CD14-positive monocyte (primary cell): ENCODE measurements at regions not wholly inside any gene's neighbourhood (a gene's known extent, or its start where the extent isn't known, plus 50 kb on each side); places are given as distances from the start of the nearest gene placed in this dataset.

Experiments
- DNase-seq, 3 donors: peaks; one replicate each; pipeline ENCODE4 v3.0.0-alpha.2; 2011 to 2022
- H2AFZ ChIP-seq: 2 replicates; pipeline ENCODE4 v1.6.0; 2012; ENCODE audit warnings: mild to moderate bottlenecking, low read depth, low read length, inconsistent platforms; ENCODE audit not compliant: insufficient read depth, poor library complexity, severe bottlenecking
- H3K27ac ChIP-seq, 2 donors: 1 replicate in 1 of 2; 2 replicates in 1 of 2; pipeline ENCODE4 v1.5.1; 2012 to 2013; ENCODE audit warnings: low read length in 2 of 2, control low read depth in 1 of 2, inconsistent platforms in 1 of 2, low read depth in 1 of 2, mild to moderate bottlenecking in 1 of 2
- H3K27me3 ChIP-seq, 2 donors: one replicate each; pipeline versions ENCODE4 v1.6.0 to v1.6.1; 2011 to 2013; ENCODE audit warnings: low read length in 2 of 2; ENCODE audit not compliant: control insufficient read depth in 2 of 2, insufficient read depth in 2 of 2
- H3K36me3 ChIP-seq, 2 donors: replicated peaks in 1 of 2; 1 replicate in 1 of 2; 2 replicates in 1 of 2; pipeline versions ENCODE4 v1.5.1 to v1.6.1; 2012 to 2013; ENCODE audit warnings: low read length in 2 of 2, control low read depth in 1 of 2, inconsistent platforms in 1 of 2, mild to moderate bottlenecking in 1 of 2; ENCODE audit not compliant: insufficient read depth in 2 of 2, control insufficient read depth in 1 of 2
- H3K4me1 ChIP-seq, 2 donors: 1 replicate in 1 of 2; 2 replicates in 1 of 2; pipeline versions ENCODE4 v1.5.1 to v1.6.1; 2012 to 2013; ENCODE audit warnings: low read length in 2 of 2, control low read depth in 1 of 2, inconsistent platforms in 1 of 2, mild to moderate bottlenecking in 1 of 2, moderate library complexity in 1 of 2; ENCODE audit not compliant: insufficient read depth in 2 of 2, control insufficient read depth in 1 of 2
- H3K4me2 ChIP-seq: replicated peaks from 2 replicates; pipeline ENCODE3; 2012; ENCODE audit warnings: low read length, moderate library complexity, mild to moderate bottlenecking; ENCODE audit not compliant: poor library complexity, severe bottlenecking; ENCODE audit errors: extremely low read depth
- H3K4me3 ChIP-seq, 3 experiments: fragments of 200-600 bp in 1 of 3; sonication (generic) in 1 of 3; replicated peaks in 1 of 3; 1 replicate in 2 of 3; 2 replicates in 1 of 3; pipeline ENCODE4 v1.5.1; 2011 to 2013; ENCODE audit warnings: low read length in 3 of 3, mild to moderate bottlenecking in 3 of 3, control low read depth in 2 of 3, low read depth in 2 of 3, inconsistent platforms in 1 of 3, moderate library complexity in 1 of 3
- H3K79me2 ChIP-seq: 2 replicates; pipeline ENCODE4 v1.6.0; 2012; ENCODE audit warnings: mild to moderate bottlenecking, control low read depth, inconsistent platforms, low read length, moderate library complexity; ENCODE audit not compliant: insufficient read depth
- H3K9ac ChIP-seq: 2 replicates; pipeline ENCODE4 v1.6.0; 2017; ENCODE audit warnings: low read length, mild to moderate bottlenecking; ENCODE audit not compliant: insufficient read depth, poor library complexity, severe bottlenecking
- H3K9me3 ChIP-seq, 2 donors: replicated peaks in 1 of 2; 1 replicate in 1 of 2; 2 replicates in 1 of 2; pipeline versions ENCODE4 v1.5.1 to v1.6.1; 2012 to 2013; ENCODE audit warnings: low read length in 2 of 2, control low read depth in 1 of 2; ENCODE audit not compliant: control insufficient read depth in 1 of 2, insufficient read depth in 1 of 2
- H4K20me1 ChIP-seq: 2 replicates; pipeline ENCODE4 v1.6.0; 2012; ENCODE audit warnings: mild to moderate bottlenecking, low read length, control low read depth, moderate library complexity; ENCODE audit not compliant: insufficient read depth
- H3K27ac Mint-ChIP-seq, 7 donors: one replicate each; pipeline ENCODE4 v1.8.0; 2020; ENCODE audit warnings: mild to moderate bottlenecking in 7 of 7, mixed read lengths in 7 of 7, moderate library complexity in 6 of 7, inconsistent platforms in 2 of 7
- H3K27me3 Mint-ChIP-seq, 3 donors: one replicate each; pipeline ENCODE4 v1.8.0; 2021 to 2022; ENCODE audit warnings: low read depth in 3 of 3, mild to moderate bottlenecking in 3 of 3, mixed read lengths in 3 of 3, moderate library complexity in 3 of 3, inconsistent platforms in 1 of 3
- H3K36me3 Mint-ChIP-seq, 2 donors: one replicate each; pipeline ENCODE4 v1.8.0; 2020; ENCODE audit warnings: mixed read lengths in 2 of 2, inconsistent platforms in 1 of 2, mild to moderate bottlenecking in 1 of 2
- H3K4me1 Mint-ChIP-seq: one replicate; pipeline ENCODE4 v1.8.0; 2020; ENCODE audit warnings: mild to moderate bottlenecking, mixed read lengths
- H3K4me3 Mint-ChIP-seq, 2 donors: one replicate each; pipeline ENCODE4 v1.8.0; 2020; ENCODE audit warnings: mild to moderate bottlenecking in 2 of 2, mixed read lengths in 2 of 2, moderate library complexity in 1 of 2
- H3K9me3 Mint-ChIP-seq, 7 donors: one replicate each; pipeline ENCODE4 v1.8.0; 2020 to 2022; ENCODE audit warnings: mixed read lengths in 7 of 7, mild to moderate bottlenecking in 6 of 7, moderate library complexity in 6 of 7, inconsistent platforms in 2 of 7
- WGBS: methylation state at CpG from one replicate; pipeline ENCODE4 v1.1.5; 2013; ENCODE audit warnings: missing lambda C conversion rate; ENCODE audit not compliant: insufficient coverage; 5-methylcytosine and 5-hydroxymethylcytosine counted together
- intact Hi-C, 2 donors: fragments of 100-400 bp; cut with micrococcal nuclease; formaldehyde crosslinking; loops; one replicate each; pipeline versions ENCODE4 v1.15.0 to v1.15.1; 2023
- TF ChIP-seq, protein P1 (sequence below): fragments of 200-600 bp; IDR thresholded peaks from one replicate; pipeline ENCODE4 v1.8.0; 2022; ENCODE audit warnings: antibody characterized with exemption, mild to moderate bottlenecking

DNA sequence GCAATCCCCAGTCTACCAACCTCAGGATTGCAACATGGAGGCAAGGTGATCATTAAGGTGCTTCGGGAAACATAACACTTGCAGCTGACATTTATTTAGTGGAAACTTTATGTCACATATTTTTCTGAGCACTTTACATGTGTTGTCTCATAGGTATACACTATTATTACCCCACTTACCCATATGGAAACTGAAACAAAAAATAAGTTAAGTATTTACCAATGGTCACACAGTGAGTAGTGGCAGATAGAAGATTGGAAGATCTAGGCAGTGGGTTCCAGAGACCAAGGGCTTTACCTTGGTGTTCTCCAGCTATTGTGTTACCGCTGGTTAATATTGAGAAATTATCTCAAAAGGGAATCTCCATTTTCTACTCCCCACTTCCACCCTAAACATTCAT lies 1279.1 kb upstream of the SORCS1 start:
- Histone ChIP-seq H3K27me3 (no peaks in the 10 kb centered on the region), H3K9me3 (no peaks in the 10 kb centered on the region), H3K9ac (no peak overlapping the region), H3K79me2 (no peaks in the 10 kb centered on the region), H3K4me1 (no peaks in the 10 kb centered on the region), H3K4me3 (no peak overlapping the region), H4K20me1 (no peaks in the 10 kb centered on the region), H3K4me2 (no peak overlapping the region), H3K27ac (no peak overlapping the region), H3K36me3 (no peaks in the 10 kb centered on the region), H2AFZ (no peak overlapping the region)
- Mint-ChIP-seq H3K4me3 (no peak overlapping the region), H3K36me3 (no peaks in the 10 kb centered on the region), H3K9me3 (peaks cover 0 to 2% (median 1%) of the 10 kb centered on the region in 7 donors), H3K4me1 (no peaks in the 10 kb centered on the region), H3K27ac (no peak overlapping the region), H3K27me3 (peaks cover 0 to 2% (median 1%) of the 10 kb centered on the region in 3 donors)
- WGBS = no CpG with 5 or more reads among the region's 2 CpGs
- DNase-seq = no peak
- TF ChIP-seq, protein P1, sequence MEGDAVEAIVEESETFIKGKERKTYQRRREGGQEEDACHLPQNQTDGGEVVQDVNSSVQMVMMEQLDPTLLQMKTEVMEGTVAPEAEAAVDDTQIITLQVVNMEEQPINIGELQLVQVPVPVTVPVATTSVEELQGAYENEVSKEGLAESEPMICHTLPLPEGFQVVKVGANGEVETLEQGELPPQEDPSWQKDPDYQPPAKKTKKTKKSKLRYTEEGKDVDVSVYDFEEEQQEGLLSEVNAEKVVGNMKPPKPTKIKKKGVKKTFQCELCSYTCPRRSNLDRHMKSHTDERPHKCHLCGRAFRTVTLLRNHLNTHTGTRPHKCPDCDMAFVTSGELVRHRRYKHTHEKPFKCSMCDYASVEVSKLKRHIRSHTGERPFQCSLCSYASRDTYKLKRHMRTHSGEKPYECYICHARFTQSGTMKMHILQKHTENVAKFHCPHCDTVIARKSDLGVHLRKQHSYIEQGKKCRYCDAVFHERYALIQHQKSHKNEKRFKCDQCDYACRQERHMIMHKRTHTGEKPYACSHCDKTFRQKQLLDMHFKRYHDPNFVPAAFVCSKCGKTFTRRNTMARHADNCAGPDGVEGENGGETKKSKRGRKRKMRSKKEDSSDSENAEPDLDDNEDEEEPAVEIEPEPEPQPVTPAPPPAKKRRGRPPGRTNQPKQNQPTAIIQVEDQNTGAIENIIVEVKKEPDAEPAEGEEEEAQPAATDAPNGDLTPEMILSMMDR = no peak
- intact Hi-C loops = no loop called here

DNA sequence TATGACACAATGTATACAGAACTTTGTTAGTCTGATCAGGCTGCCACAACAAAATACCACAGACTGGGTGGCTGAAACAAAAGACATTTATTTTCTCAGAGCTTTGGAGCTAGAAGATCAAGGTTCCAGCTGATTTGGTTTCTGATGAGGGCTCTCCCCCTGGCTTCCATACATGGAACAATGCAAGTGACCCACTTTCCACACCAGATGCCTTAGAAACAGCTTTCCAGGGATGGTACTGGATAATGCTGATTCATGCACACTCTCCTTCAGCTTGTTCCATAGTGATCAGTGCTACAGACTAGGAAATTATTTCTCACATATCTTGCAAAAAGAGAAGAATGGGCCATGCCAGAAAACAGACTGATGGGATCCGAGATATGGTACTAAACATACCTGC lies 1274.9 kb upstream of the SORCS1 start:
- no peaks in the 10 kb centered on the region for H4K20me1 ChIP-seq

More for the DNA sequence above, 1274.9 kb upstream of the SORCS1 start:
- no peak for DNase-seq
- H3K9ac ChIP-seq = no peak overlapping the region
- 86% methylated on average over 1 of the region's 1 CpG for WGBS
- H3K4me1 ChIP-seq = no peaks in the 10 kb centered on the region
- Mint-ChIP-seq H3K4me3 (no peak overlapping the region), H3K27ac (peak overlapping the region in 1 of 7 donors; percentile 11), H3K27me3 (peaks cover 0 to 2% (median 0%) of the 10 kb centered on the region in 3 donors), H3K9me3 (peaks cover 0 to 2% (median under 1%) of the 10 kb centered on the region in 7 donors), H3K36me3 (no peaks in the 10 kb centered on the region), H3K4me1 (no peaks in the 10 kb centered on the region)
- no peaks in the 10 kb centered on the region for H3K9me3 ChIP-seq
- no peak overlapping the region for H3K4me2 ChIP-seq
- no peaks in the 10 kb centered on the region for H3K36me3 ChIP-seq
- no peak overlapping the region for H2AFZ ChIP-seq
- TF ChIP-seq, protein P1 = no peak
- intact Hi-C loops = no loop called here
- no peak overlapping the region for H3K4me3 ChIP-seq
- no peaks in the 10 kb centered on the region for H3K79me2 ChIP-seq
- H3K27me3 ChIP-seq = no peaks in the 10 kb centered on the region
- H3K27ac ChIP-seq = no peak overlapping the region
